K562 (cell line): ENCODE measurements at regions not wholly inside any gene's neighbourhood (a gene's known extent, or its start where the extent isn't known, plus 50 kb on each side); places are given as distances from the start of the nearest gene placed in this dataset.

Experiments
- ATAC-seq: fragments of 200-7000 bp; cut with Tn5 transposase; 3 replicates; pipeline ENCODE4 v1.9.1; 2020; ENCODE audit warnings: moderate library complexity
- BruUV-seq: library from RNA; stranded (reverse); fragments of 400-500 nt; replicated peaks from 2 replicates; lab custom pipeline; 2021; lab: Mats Ljungman, UMichigan
- CTCF ChIA-PET: fragments of 300-600 bp; formaldehyde crosslinking; extraction: SDS; loops from one replicate; lab custom pipeline; 2021; ENCODE audit warnings: low intra/inter-chr PET ratio; lab: Yijun Ruan, JAX
- POLR2A ChIA-PET: fragments of 300-600, 350-650 bp; sonication (Branson Sonifier 250); formaldehyde crosslinking; extraction: SDS; loops from one replicate; lab custom pipeline; 2021; ENCODE audit warnings: antibody characterized with exemption, inconsistent platforms; lab: Yijun Ruan, JAX
- DNase-seq, 4 experiments: peaks; one replicate each; pipeline versions ENCODE4 v3.0.0 to v3.0.0-alpha.2; 2011 to 2018; ENCODE audit warnings: low spot score in 3 of 4, mixed read lengths in 3 of 4; ENCODE audit errors: extremely low read depth in 1 of 4
- FAIRE-seq: peaks from 2 replicates; lab custom pipeline; 2011; peaks lifted over from hg19 to GRCh38; lab: Jason Lieb, UNC
- H2AFZ ChIP-seq: 2 replicates; pipeline ENCODE4 v1.6.0; 2011; ENCODE audit warnings: low read depth, low read length, control low read depth, inconsistent platforms
- H3K27ac ChIP-seq: fragments of 200-600 bp; 3 replicates; pipeline ENCODE4 v1.8.0; 2011; ENCODE audit warnings: low read depth, mild to moderate bottlenecking, control low read depth, inconsistent platforms, low read length, moderate library complexity, mixed read lengths; ENCODE audit errors: extremely low read depth
- H3K27me3 ChIP-seq, 2 experiments: fragments of 300-600 bp in 1 of 2; 2 replicates in 1 of 2; 3 replicates in 1 of 2; pipeline versions ENCODE4 v1.6.0 to v1.8.0; 2011; ENCODE audit warnings: inconsistent platforms in 2 of 2, low read length in 2 of 2, mild to moderate bottlenecking in 1 of 2, mixed read lengths in 1 of 2, moderate library complexity in 1 of 2; ENCODE audit not compliant: control insufficient read depth in 2 of 2, insufficient read depth in 2 of 2
- H3K36me3 ChIP-seq: fragments of 300-600 bp; 3 replicates; pipeline ENCODE4 v1.8.0; 2011; ENCODE audit warnings: mild to moderate bottlenecking, low read length, inconsistent platforms; ENCODE audit not compliant: control insufficient read depth, insufficient read depth
- H3K4me1 ChIP-seq, 2 experiments: fragments of 200-600 bp in 1 of 2; replicated peaks in 1 of 2; 2 replicates in 1 of 2; 3 replicates in 1 of 2; pipeline versions ENCODE4 v1.5.1 to v1.8.0; 2011; ENCODE audit warnings: inconsistent platforms in 2 of 2, low read length in 2 of 2, mild to moderate bottlenecking in 1 of 2, mixed read lengths in 1 of 2, moderate library complexity in 1 of 2; ENCODE audit not compliant: control insufficient read depth in 2 of 2, insufficient read depth in 2 of 2
- H3K4me2 ChIP-seq: 2 replicates; pipeline ENCODE4 v1.6.1; 2011; ENCODE audit warnings: low read length, control low read depth, inconsistent platforms, mixed read lengths; ENCODE audit not compliant: insufficient read depth
- H3K4me3 ChIP-seq: fragments of 200-600 bp; sonication (generic), shearing (Covaris generic); 2 replicates; pipeline ENCODE4 v1.5.1; 2016; ENCODE audit warnings: control low read depth, inconsistent platforms
- H3K79me2 ChIP-seq: fragments of 200-600 bp; 3 replicates; pipeline ENCODE4 v1.8.0; 2011; ENCODE audit warnings: low read length, inconsistent platforms; ENCODE audit not compliant: control insufficient read depth, insufficient read depth
- H3K9ac ChIP-seq, 2 experiments: 2 replicates each; pipeline versions ENCODE4 v1.6.0 to v1.6.1; 2011; ENCODE audit warnings: low read depth in 2 of 2, low read length in 2 of 2, control low read depth in 1 of 2, inconsistent platforms in 1 of 2, mild to moderate bottlenecking in 1 of 2, mixed read lengths in 1 of 2; ENCODE audit not compliant: insufficient read depth in 1 of 2
- H3K9me1 ChIP-seq: one replicate; pipeline ENCODE4 v1.6.0; 2011; ENCODE audit warnings: inconsistent platforms, mild to moderate bottlenecking, low read length, moderate library complexity; ENCODE audit not compliant: control insufficient read depth, insufficient read depth
- H3K9me3 ChIP-seq: replicated peaks from 2 replicates; pipeline ENCODE4 v1.5.1; 2011; ENCODE audit warnings: low read depth, low read length, inconsistent platforms; ENCODE audit not compliant: control insufficient read depth, insufficient read depth
- H4K20me1 ChIP-seq: replicated peaks from 2 replicates; pipeline ENCODE4 v1.6.1; 2011; ENCODE audit warnings: low read length, inconsistent platforms, mixed read lengths; ENCODE audit not compliant: control insufficient read depth, insufficient read depth
- E2F3 ChIP-seq: fragments of 250-450 bp; sonication (Bioruptor Pico); IDR thresholded peaks from 2 replicates; pipeline ENCODE4 v1.4.0; 2020; ENCODE audit warnings: mild to moderate bottlenecking
- FOXK2 ChIP-seq, 2 experiments: fragments of 450-650 bp; IDR thresholded peaks in 1 of 2; conservative IDR thresholded peaks in 1 of 2; 2 replicates each; pipeline ENCODE4 v1.6.1; 2016; ENCODE audit warnings: low read depth in 2 of 2, mild to moderate bottlenecking in 1 of 2
- FOXM1 ChIP-seq, 2 experiments: fragments of 450-650 bp in 1 of 2; sonication (generic) in 1 of 2; formaldehyde crosslinking in 1 of 2; IDR thresholded peaks; 2 replicates each; pipeline versions ENCODE4 v1.6.1 to v1.9.0; 2017 to 2022; ENCODE audit warnings: low read depth in 2 of 2, mild to moderate bottlenecking in 2 of 2, missing genetic modification reagents in 1 of 2, moderate library complexity in 1 of 2
- GTF2A2 ChIP-seq: IDR thresholded peaks from 2 replicates; pipeline ENCODE4 v1.6.1; 2016; ENCODE audit warnings: mild to moderate bottlenecking, missing genetic modification characterization, missing compliant biosample characterization
- MEF2A ChIP-seq: IDR thresholded peaks from 2 replicates; pipeline ENCODE4 v1.6.1; 2011; ENCODE audit warnings: low read depth, mild to moderate bottlenecking, low read length, moderate library complexity; ENCODE audit not compliant: control insufficient read depth
- PYGO2 ChIP-seq: fragments of 450-650 bp; IDR thresholded peaks from 2 replicates; pipeline ENCODE4 v1.6.1; 2016; ENCODE audit warnings: mild to moderate bottlenecking, missing genetic modification characterization, moderate library complexity, missing compliant biosample characterization
- SIN3B ChIP-seq: fragments of 450-650 bp; IDR thresholded peaks from 2 replicates; pipeline ENCODE4 v1.6.1; 2017; ENCODE audit warnings: low read depth, mild to moderate bottlenecking, moderate library complexity
- SMC3 ChIP-seq: conservative IDR thresholded peaks from 2 replicates; pipeline ENCODE4 v1.6.1; 2011; ENCODE audit warnings: low read depth, low read length, improper control_type of control experiment; ENCODE audit not compliant: insufficient read depth
- STAT5A ChIP-seq: IDR thresholded peaks from 2 replicates; pipeline ENCODE4 v1.6.1; 2012; ENCODE audit warnings: low read length, inconsistent platforms, borderline replicate concordance
- U2AF1 ChIP-seq: fragments of 200-400 bp; formaldehyde crosslinking; optimal IDR thresholded peaks from 2 replicates; pipeline ENCODE3; 2017; ENCODE audit warnings: mild to moderate bottlenecking, low read depth, low read length, moderate library complexity
- ZNF354B ChIP-seq: fragments of 250-450 bp; sonication (Bioruptor Pico); IDR thresholded peaks from 2 replicates; pipeline ENCODE4 v1.4.0; 2020
- WGBS: fragments of 100-300 bp; shearing (Covaris generic); methylation state at CpG from one replicate; pipeline ENCODE4 v1.1.6; 2016; ENCODE audit warnings: low coverage, mixed read lengths; ENCODE audit not compliant: insufficient coverage; ENCODE audit errors: missing lambda C conversion rate; 5-methylcytosine and 5-hydroxymethylcytosine counted together
- in situ Hi-C: fragments of 300-500 bp; cut with MboI; formaldehyde crosslinking; loops from 4 replicates; pipeline ENCODE4 v1.15.0; 2018; ENCODE audit warnings: inconsistent platforms, mixed read lengths
- intact Hi-C: fragments of 100-400 bp; cut with micrococcal nuclease; formaldehyde crosslinking; loops from 2 replicates; pipeline ENCODE4 v1.14.2; 2022
- TF ChIP-seq, protein P1 (sequence below): fragments of 250-450 bp; sonication (Bioruptor Pico); IDR thresholded peaks from 2 replicates; pipeline ENCODE4 v1.5.0; 2021; ENCODE audit warnings: mild to moderate bottlenecking, borderline replicate concordance

DNA sequence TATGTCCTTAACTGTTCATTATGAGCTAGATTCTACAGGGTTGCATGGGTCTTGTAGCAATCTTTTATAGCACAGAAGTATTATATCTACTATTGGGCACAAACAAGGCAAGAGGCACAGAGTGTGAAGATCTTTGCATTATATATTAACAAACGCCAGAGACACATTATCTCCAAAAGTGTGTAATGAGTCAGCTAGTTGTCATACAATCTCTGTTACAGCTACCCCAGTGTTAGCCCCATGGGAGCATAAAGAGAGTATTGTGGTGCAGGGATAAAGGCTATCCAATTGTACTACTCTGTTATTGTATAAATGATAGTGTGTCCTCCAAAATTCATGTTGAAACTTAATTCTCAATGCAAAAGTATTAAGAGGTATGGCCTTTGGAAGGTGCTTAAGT lies 148.4 kb upstream of the RIMS1 start:
- H3K4me1 ChIP-seq: no peaks in the 10 kb centered on the region
- H3K9me1 ChIP-seq: no peaks in the 10 kb centered on the region
- H3K9me3 ChIP-seq: no peaks in the 10 kb centered on the region
- DNase-seq: no peak
- no peaks in the 10 kb centered on the region for H4K20me1 ChIP-seq
- no peak overlapping the region for H3K27ac ChIP-seq
- CTCF ChIA-PET: no interaction called here
- H3K9ac ChIP-seq: no peak overlapping the region
- 0% methylated on average over 1 of the region's 1 CpG for WGBS
- no TSS peak for BruUV-seq
- TF ChIP-seq FOXK2 (conservative IDR thresholded peaks at IDR 0.05 in 1 of 2, IDR thresholded peaks at IDR 0.05 in 1 of 2; ENCODE audit: low read depth in 2 of 2) (no peak), ZNF354B (CRISPR knock-in tag) (no peak), PYGO2 (tag) (no peak), U2AF1 (no peak), FOXM1 (IDR thresholded peaks at IDR 0.05; ENCODE audit: low read depth) (no peak), FOXM1 (CRISPR knock-in tag; IDR thresholded peaks at IDR 0.05; ENCODE audit: low read depth) (no peak), STAT5A (no peak), GTF2A2 (no peak), SMC3 (no peak), MEF2A (no peak), E2F3 (no peak), SIN3B (no peak)
- TF ChIP-seq, protein P1, sequence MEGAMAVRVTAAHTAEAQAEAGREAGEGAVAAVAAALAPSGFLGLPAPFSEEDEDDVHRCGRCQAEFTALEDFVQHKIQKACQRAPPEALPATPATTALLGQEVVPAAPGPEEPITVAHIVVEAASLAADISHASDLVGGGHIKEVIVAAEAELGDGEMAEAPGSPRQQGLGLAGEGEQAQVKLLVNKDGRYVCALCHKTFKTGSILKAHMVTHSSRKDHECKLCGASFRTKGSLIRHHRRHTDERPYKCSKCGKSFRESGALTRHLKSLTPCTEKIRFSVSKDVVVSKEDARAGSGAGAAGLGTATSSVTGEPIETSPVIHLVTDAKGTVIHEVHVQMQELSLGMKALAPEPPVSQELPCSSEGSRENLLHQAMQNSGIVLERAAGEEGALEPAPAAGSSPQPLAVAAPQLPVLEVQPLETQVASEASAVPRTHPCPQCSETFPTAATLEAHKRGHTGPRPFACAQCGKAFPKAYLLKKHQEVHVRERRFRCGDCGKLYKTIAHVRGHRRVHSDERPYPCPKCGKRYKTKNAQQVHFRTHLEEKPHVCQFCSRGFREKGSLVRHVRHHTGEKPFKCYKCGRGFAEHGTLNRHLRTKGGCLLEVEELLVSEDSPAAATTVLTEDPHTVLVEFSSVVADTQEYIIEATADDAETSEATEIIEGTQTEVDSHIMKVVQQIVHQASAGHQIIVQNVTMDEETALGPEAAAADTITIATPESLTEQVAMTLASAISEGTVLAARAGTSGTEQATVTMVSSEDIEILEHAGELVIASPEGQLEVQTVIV (CRISPR knock-in tag): no peak
- TF ChIP-seq, all 486 proteins: peak for 0
- FAIRE-seq (no peak), ATAC-seq (no peak)
- in situ Hi-C loops: no loop called here
- no peaks in the 10 kb centered on the region for H3K36me3 ChIP-seq
- H3K4me3 ChIP-seq: no peak overlapping the region
- no peak overlapping the region for H3K4me2 ChIP-seq
- no peak overlapping the region for H2AFZ ChIP-seq
- POLR2A ChIA-PET: no interaction called here
- intact Hi-C loops: no loop called here
- H3K27me3 ChIP-seq: no peaks in the 10 kb centered on the region
- no peaks in the 10 kb centered on the region for H3K79me2 ChIP-seq
